Erythroblast (primary cell): ENCODE measurements at regions not wholly inside any gene's neighbourhood (a gene's known extent, or its start where the extent isn't known, plus 50 kb on each side); places are given as distances from the start of the nearest gene placed in this dataset.

ENCODE experiments used
- GATA1 ChIP-seq: IDR thresholded peaks from 2 replicates; pipeline ENCODE4 v1.6.1; 2011; ENCODE audit warnings: low read depth, mild to moderate bottlenecking, control low read depth, low read length, moderate library complexity
- POLR2A ChIP-seq: IDR thresholded peaks from 2 replicates; pipeline ENCODE4 v1.6.1; 2011; ENCODE audit warnings: mild to moderate bottlenecking, low read length

DNA sequence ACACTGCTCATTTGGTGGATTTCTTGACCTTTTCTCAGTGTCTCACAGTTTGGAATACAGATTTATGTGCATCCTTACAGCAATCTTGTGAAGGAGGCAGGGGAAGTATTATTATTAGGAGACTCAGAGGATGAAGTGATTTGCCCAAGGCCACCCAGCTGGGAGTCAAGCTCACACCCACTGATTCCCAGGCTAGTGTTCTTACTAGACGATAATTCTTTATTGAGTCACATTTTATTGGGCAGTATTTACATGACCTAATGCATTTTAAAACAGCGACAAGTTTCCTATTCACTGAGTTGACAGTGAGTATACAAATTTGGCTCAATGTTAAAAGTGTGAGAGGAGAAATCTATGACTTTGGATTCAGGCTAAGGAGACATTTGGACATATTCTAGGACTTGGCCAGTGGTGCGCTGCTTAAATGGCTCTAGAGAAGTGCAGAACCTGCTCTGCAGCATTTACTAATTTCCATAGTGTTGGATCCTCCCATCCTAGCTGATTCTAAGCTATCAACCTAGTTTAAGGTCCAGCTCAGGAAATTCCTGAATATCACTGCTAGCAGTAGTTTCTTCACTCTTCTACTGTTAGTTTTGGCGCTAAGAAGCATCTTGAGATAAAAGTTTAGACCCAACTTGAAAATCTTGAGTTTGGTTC is 199.3 kb downstream of the MTX2 start:
- no peak for TF ChIP-seq POLR2A
- no peak for TF ChIP-seq GATA1
